ENCODE measurements at regions not wholly inside any gene's neighbourhood (a gene's known extent, or its start where the extent isn't known, plus 50 kb on each side); places are given as distances from the start of the nearest gene placed in this dataset.

- DNase-seq (no peak), ATAC-seq (no peak)
- Mint-ChIP-seq H3K9me3 (peaks cover 0 to 2% (median 0%) of the 10 kb centered on the region in 11 donors), H3K27me3 (peaks cover 0 to 32% (median 15%) of the 10 kb centered on the region in 5 donors), H3K36me3 (no peaks in the 10 kb centered on the region), H3K27ac (no peak overlapping the region), H3K4me1 (peaks cover 0 to 5% (median 0%) of the 10 kb centered on the region in 7 donors), H3K4me3 (no peak overlapping the region)
- CTCF ChIA-PET, result no interaction called here
- Histone ChIP-seq H3K27me3 (ENCODE audit: control insufficient read depth in 2 of 2, insufficient read depth in 2 of 2, low read length in 2 of 2) (no peaks in the 10 kb centered on the region), H3K27ac (ENCODE audit: low read depth, low read length) (no peak overlapping the region), H3K36me3 (ENCODE audit: control insufficient read depth in 2 of 3, insufficient read depth in 3 of 3, low read length in 3 of 3) (no peaks in the 10 kb centered on the region), H3K4me3 (ENCODE audit: low read length) (no peak overlapping the region), H3K4me1 (ENCODE audit: control insufficient read depth in 2 of 2, insufficient read depth in 2 of 2, low read length in 2 of 2) (no peaks in the 10 kb centered on the region), H3K9me3 (ENCODE audit: control insufficient read depth in 2 of 3, low read length in 3 of 3) (no peaks in the 10 kb centered on the region)
- POLR2A ChIA-PET, result no interaction called here
- intact Hi-C loops (cut with micrococcal nuclease), result no loop called here
These were observed 150.5 kb upstream of the PPP2R2D start for GRCh38 chr10:131750171-131750895.

GRCh38 chr10:131750973-131751826 is 149.6 kb upstream of the PPP2R2D start:
- Histone ChIP-seq H3K4me1 (ENCODE audit: control insufficient read depth in 2 of 2, insufficient read depth in 2 of 2, low read length in 2 of 2) (no peaks in the 10 kb centered on the region), H3K9me3 (ENCODE audit: control insufficient read depth in 2 of 3, low read length in 3 of 3) (no peaks in the 10 kb centered on the region), H3K4me3 (ENCODE audit: low read length) (no peak overlapping the region), H3K27ac (ENCODE audit: low read depth, low read length) (no peak overlapping the region), H3K36me3 (ENCODE audit: control insufficient read depth in 2 of 3, insufficient read depth in 3 of 3, low read length in 3 of 3) (no peaks in the 10 kb centered on the region), H3K27me3 (ENCODE audit: control insufficient read depth in 2 of 2, insufficient read depth in 2 of 2, low read length in 2 of 2) (no peaks in the 10 kb centered on the region)
- Mint-ChIP-seq H3K36me3 (no peaks in the 10 kb centered on the region), H3K4me3 (no peak overlapping the region), H3K4me1 (peaks cover 0 to 5% (median 0%) of the 10 kb centered on the region in 7 donors), H3K9me3 (peaks cover 0 to 2% (median 0%) of the 10 kb centered on the region in 11 donors), H3K27me3 (peaks cover 0 to 27% (median 6%) of the 10 kb centered on the region in 5 donors), H3K27ac (no peak overlapping the region)
- intact Hi-C loops (cut with micrococcal nuclease), result no loop called here
- DNase-seq (no peak), ATAC-seq (no peak)
- CTCF ChIA-PET, result no interaction called here
- POLR2A ChIA-PET, result no interaction called here

DNA sequence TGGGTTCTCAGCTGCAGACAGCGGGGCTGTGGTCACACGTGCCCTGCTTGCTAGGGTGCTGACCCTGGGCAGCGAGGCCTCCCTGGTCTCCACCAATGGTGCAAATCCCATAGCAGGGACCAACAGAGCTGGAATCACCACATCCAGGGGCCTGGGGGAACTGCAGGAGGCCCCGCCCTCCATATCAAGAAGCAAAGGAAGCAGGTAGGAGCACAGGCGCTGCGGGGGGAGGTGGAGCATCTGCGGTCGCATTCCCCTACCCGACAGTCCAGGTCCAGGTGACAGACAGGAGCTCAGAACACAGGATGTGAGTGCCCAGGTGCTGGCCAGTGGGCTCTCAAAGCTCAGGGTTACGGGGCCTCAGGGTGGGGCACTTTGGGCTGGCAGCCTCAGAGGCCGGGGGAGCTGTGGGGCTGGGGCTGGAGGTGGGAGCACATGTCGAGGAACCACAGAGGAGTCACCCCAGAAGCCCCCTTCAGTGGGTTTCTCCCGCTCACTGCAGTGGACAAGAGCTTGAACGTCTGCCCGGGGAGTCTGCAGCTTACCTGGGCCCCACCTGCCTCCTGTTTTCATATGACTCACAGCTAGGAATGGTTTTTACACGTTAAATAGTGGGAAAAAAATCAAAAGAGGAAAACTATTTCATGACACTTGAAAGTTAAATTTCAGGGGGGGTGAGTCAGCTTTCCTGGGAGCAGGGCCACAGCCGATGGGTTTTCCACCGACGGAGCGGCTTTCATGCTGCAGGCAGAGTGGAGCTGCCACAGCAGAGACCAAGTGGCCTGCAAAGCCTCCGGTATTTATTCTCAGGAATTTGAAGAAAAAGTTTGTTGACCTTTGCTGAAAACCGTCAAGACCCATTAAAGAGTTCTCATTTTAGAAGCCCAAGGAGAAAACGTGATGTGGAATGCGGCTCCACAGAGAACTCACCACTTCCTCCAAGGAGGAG is 148.7 kb upstream of the PPP2R2D start:
- no peaks in the 10 kb centered on the region for H3K4me1 ChIP-seq (ENCODE audit: control insufficient read depth in 2 of 2, insufficient read depth in 2 of 2, low read length in 2 of 2)
- DNase-seq, result no peak
- ChIA-PET CTCF (no interaction called here), POLR2A (no interaction called here)
- no peak overlapping the region for H3K27ac Mint-ChIP-seq
- H3K4me3 Mint-ChIP-seq, result no peak overlapping the region
- H3K27me3 Mint-ChIP-seq, result peaks cover 0 to 23% (median 6%) of the 10 kb centered on the region in 5 donors
- no peaks in the 10 kb centered on the region for H3K27me3 ChIP-seq (ENCODE audit: control insufficient read depth in 2 of 2, insufficient read depth in 2 of 2, low read length in 2 of 2)
- intact Hi-C loops (cut with micrococcal nuclease), result no loop called here
- H3K9me3 ChIP-seq (ENCODE audit: control insufficient read depth in 2 of 3, low read length in 3 of 3), result no peaks in the 10 kb centered on the region
- no peak overlapping the region for H3K27ac ChIP-seq (ENCODE audit: low read depth, low read length)
- no peak overlapping the region for H3K4me3 ChIP-seq (ENCODE audit: low read length)
- no peaks in the 10 kb centered on the region for H3K36me3 ChIP-seq (ENCODE audit: control insufficient read depth in 2 of 3, insufficient read depth in 3 of 3, low read length in 3 of 3)
- no peaks in the 10 kb centered on the region for H3K36me3 Mint-ChIP-seq
- H3K9me3 Mint-ChIP-seq, result peaks cover 0 to 1% (median 0%) of the 10 kb centered on the region in 11 donors
- no peak for ATAC-seq
- peaks cover 0 to 5% (median 0%) of the 10 kb centered on the region in 7 donors for H3K4me1 Mint-ChIP-seq

DNA sequence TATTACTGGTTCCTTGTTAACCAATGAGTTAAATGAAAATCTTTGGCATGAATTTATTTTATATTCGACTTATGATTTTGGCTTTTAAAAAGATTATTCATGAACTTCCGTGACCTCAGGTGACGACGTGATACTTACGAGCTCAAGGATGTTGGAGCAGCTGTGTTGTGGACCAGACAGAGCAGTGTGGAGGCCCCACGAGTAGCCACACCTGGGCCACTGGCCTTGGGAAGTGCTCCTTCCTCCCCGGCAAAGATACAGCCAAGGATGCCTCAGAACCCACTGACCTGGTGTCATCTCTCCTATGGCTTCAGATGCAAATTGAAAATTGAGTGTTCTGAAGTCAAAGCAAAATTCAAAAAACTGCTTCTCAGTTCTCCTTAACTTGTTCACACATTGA is 147.5 kb upstream of the PPP2R2D start:
- H3K36me3 ChIP-seq (ENCODE audit: control insufficient read depth in 2 of 3, insufficient read depth in 3 of 3, low read length in 3 of 3), result no peaks in the 10 kb centered on the region
- H3K4me3 Mint-ChIP-seq, result no peak overlapping the region
- H3K4me1 ChIP-seq (ENCODE audit: control insufficient read depth in 2 of 2, insufficient read depth in 2 of 2, low read length in 2 of 2), result no peaks in the 10 kb centered on the region
- ChIA-PET CTCF (no interaction called here), POLR2A (no interaction called here)
- H3K27me3 ChIP-seq (ENCODE audit: control insufficient read depth in 2 of 2, insufficient read depth in 2 of 2, low read length in 2 of 2), result no peaks in the 10 kb centered on the region
- H3K4me3 ChIP-seq (ENCODE audit: low read length), result no peak overlapping the region
- H3K27ac ChIP-seq (ENCODE audit: low read depth, low read length), result no peak overlapping the region
- intact Hi-C loops (cut with micrococcal nuclease), result no loop called here
- H3K27me3 Mint-ChIP-seq, result peaks cover 0 to 18% (median 5%) of the 10 kb centered on the region in 5 donors
- DNase-seq (no peak), ATAC-seq (no peak)
- peaks cover 0 to 4% (median 0%) of the 10 kb centered on the region in 11 donors for H3K9me3 Mint-ChIP-seq
- no peaks in the 10 kb centered on the region for H3K9me3 ChIP-seq (ENCODE audit: control insufficient read depth in 2 of 3, low read length in 3 of 3)
- no peaks in the 10 kb centered on the region for H3K36me3 Mint-ChIP-seq
- H3K4me1 Mint-ChIP-seq, result peaks cover 0 to 4% (median 0%) of the 10 kb centered on the region in 7 donors
- H3K27ac Mint-ChIP-seq, result no peak overlapping the region

GRCh38 chr10:131755200-131755599 is 145.6 kb upstream of the PPP2R2D start:
- ATAC-seq (no peak), DNase-seq (no peak)
- H3K4me3 ChIP-seq (ENCODE audit: low read length), result no peak overlapping the region
- Mint-ChIP-seq H3K36me3 (no peaks in the 10 kb centered on the region), H3K27me3 (peaks cover 0 to 11% (median 0%) of the 10 kb centered on the region in 5 donors), H3K9me3 (peaks cover 0 to 4% (median 0%) of the 10 kb centered on the region in 11 donors), H3K27ac (no peak overlapping the region), H3K4me3 (no peak overlapping the region), H3K4me1 (no peaks in the 10 kb centered on the region)
- intact Hi-C loops (cut with micrococcal nuclease), result no loop called here
- no peaks in the 10 kb centered on the region for H3K36me3 ChIP-seq (ENCODE audit: control insufficient read depth in 2 of 3, insufficient read depth in 3 of 3, low read length in 3 of 3)
- ChIA-PET POLR2A (no interaction called here), CTCF (no interaction called here)
- H3K4me1 ChIP-seq (ENCODE audit: control insufficient read depth in 2 of 2, insufficient read depth in 2 of 2, low read length in 2 of 2), result no peaks in the 10 kb centered on the region
- no peaks in the 10 kb centered on the region for H3K9me3 ChIP-seq (ENCODE audit: control insufficient read depth in 2 of 3, low read length in 3 of 3)
- no peak overlapping the region for H3K27ac ChIP-seq (ENCODE audit: low read depth, low read length)
- no peaks in the 10 kb centered on the region for H3K27me3 ChIP-seq (ENCODE audit: control insufficient read depth in 2 of 2, insufficient read depth in 2 of 2, low read length in 2 of 2)

DNA sequence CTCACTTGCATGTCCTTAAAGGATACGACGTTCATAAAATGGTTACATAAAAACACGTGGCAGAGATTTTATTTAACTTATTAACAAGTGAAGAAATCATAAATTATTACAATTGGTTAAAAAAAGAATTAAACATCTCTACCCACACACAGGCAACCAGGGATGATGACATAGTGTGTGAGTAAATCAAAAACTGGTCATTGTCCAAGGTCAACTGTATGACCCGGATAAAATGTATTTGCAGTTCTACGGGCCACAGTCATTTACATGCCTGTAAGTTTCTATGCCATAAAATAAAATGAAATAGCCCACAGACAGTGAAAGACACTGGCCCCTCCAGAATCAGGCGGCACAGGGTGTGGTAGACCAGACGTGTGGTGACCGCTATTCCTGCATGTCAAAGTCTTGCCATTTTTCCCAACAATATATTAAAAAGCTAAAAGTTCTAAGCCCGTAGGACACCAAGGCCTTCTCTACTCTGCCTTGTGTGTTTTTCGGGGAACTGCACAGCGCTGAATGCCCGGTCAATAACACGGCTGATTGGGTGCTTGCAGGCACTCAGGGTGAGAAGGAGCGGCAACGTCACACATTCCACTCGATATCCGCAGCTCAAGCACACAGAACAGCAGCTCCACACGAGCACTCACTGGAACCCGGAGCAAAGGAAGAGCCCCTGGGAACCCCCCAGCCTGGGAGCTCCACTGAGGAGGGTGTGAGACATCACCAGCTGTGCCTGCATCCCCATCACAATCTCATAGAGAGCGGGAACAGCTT is 143.3 kb upstream of the PPP2R2D start:
- DNase-seq (no peak), ATAC-seq (no peak)
- ChIA-PET CTCF (no interaction called here), POLR2A (no interaction called here)
- H3K4me3 ChIP-seq (ENCODE audit: low read length), result no peak overlapping the region
- H3K36me3 ChIP-seq (ENCODE audit: control insufficient read depth in 2 of 3, insufficient read depth in 3 of 3, low read length in 3 of 3), result no peaks in the 10 kb centered on the region
- Mint-ChIP-seq H3K9me3 (peaks cover 0 to 4% (median 0%) of the 10 kb centered on the region in 11 donors), H3K4me1 (no peaks in the 10 kb centered on the region), H3K36me3 (no peaks in the 10 kb centered on the region), H3K27me3 (peaks cover 2 to 18% (median 12%) of the 10 kb centered on the region in 5 donors), H3K27ac (no peak overlapping the region), H3K4me3 (no peak overlapping the region)
- no peaks in the 10 kb centered on the region for H3K9me3 ChIP-seq (ENCODE audit: control insufficient read depth in 2 of 3, low read length in 3 of 3)
- H3K27me3 ChIP-seq (ENCODE audit: control insufficient read depth in 2 of 2, insufficient read depth in 2 of 2, low read length in 2 of 2), result no peaks in the 10 kb centered on the region
- H3K4me1 ChIP-seq (ENCODE audit: control insufficient read depth in 2 of 2, insufficient read depth in 2 of 2, low read length in 2 of 2), result no peaks in the 10 kb centered on the region
- H3K27ac ChIP-seq (ENCODE audit: low read depth, low read length), result no peak overlapping the region
- intact Hi-C loops (cut with micrococcal nuclease), result no loop called here
